ENCODE measurements at regions not wholly inside any gene's neighbourhood (a gene's known extent, or its start where the extent isn't known, plus 50 kb on each side); places are given as distances from the start of the nearest gene placed in this dataset.

- no peak overlapping the region for H3K27ac ChIP-seq
- TF ChIP-seq ZFX (IDR thresholded peaks at IDR 0.05; ENCODE audit: borderline replicate concordance) (no peak), CTCF (IDR thresholded peaks at IDR 0.05) (no peak)
These were observed 1068.0 kb downstream of the MAT2B start for GRCh38 chr5:164573397-164573796.

GRCh38 chr5:164577201-164577600, 1071.8 kb downstream of the MAT2B start:
- TF ChIP-seq CTCF (IDR thresholded peaks at IDR 0.05) (no peak), ZFX (IDR thresholded peaks at IDR 0.05; ENCODE audit: borderline replicate concordance) (no peak)
- no peak overlapping the region for H3K27ac ChIP-seq

GRCh38 chr5:164577742-164578141, 1072.3 kb downstream of the MAT2B start:
- TF ChIP-seq CTCF (IDR thresholded peaks at IDR 0.05) (no peak), ZFX (IDR thresholded peaks at IDR 0.05; ENCODE audit: borderline replicate concordance) (no peak)
- H3K27ac ChIP-seq: no peak overlapping the region

- TF ChIP-seq ZFX (IDR thresholded peaks at IDR 0.05; ENCODE audit: borderline replicate concordance) (no peak), CTCF (IDR thresholded peaks at IDR 0.05) (no peak)
- H3K27ac ChIP-seq: no peak overlapping the region
These were observed 1073.0 kb downstream of the MAT2B start for GRCh38 chr5:164578401-164578800.

GRCh38 chr5:164578911-164579310, 1073.5 kb downstream of the MAT2B start:
- H3K27ac ChIP-seq: no peak overlapping the region
- TF ChIP-seq ZFX (IDR thresholded peaks at IDR 0.05; ENCODE audit: borderline replicate concordance) (no peak), CTCF (IDR thresholded peaks at IDR 0.05) (no peak)

GRCh38 chr5:164580155-164580554, 1074.7 kb downstream of the MAT2B start:
- no peak for TF ChIP-seq CTCF (IDR thresholded peaks at IDR 0.05)
- TF ChIP-seq ZFX (IDR thresholded peaks at IDR 0.05; ENCODE audit: borderline replicate concordance): no peak
- H3K27ac ChIP-seq: peak overlapping the region; percentile 22

- H3K27ac ChIP-seq: no peak overlapping the region
- TF ChIP-seq ZFX (IDR thresholded peaks at IDR 0.05; ENCODE audit: borderline replicate concordance): no peak
- no peak for TF ChIP-seq CTCF (IDR thresholded peaks at IDR 0.05)
These were observed 1076.5 kb downstream of the MAT2B start for GRCh38 chr5:164581889-164582288.
